PC-3 (cell line): ENCODE measurements at regions not wholly inside any gene's neighbourhood (a gene's known extent, or its start where the extent isn't known, plus 50 kb on each side); places are given as distances from the start of the nearest gene placed in this dataset.

Source experiments
- CTCF ChIP-seq: fragments of 300-600 bp; sonication (generic); conservative IDR thresholded peaks from 2 replicates; pipeline ENCODE4 v1.5.1; 2017; ENCODE audit warnings: antibody characterized with exemption, low read depth, mild to moderate bottlenecking, low read length
- EZH2phosphoT487 ChIP-seq: fragments of 300-600 bp; sonication (generic); IDR thresholded peaks from 2 replicates; pipeline ENCODE4 v1.6.1; 2018; ENCODE audit warnings: mild to moderate bottlenecking, antibody characterized with exemption, low read length, borderline replicate concordance

- TF ChIP-seq CTCF (no peak), EZH2phosphoT487 (no peak)
These were observed 167.6 kb downstream of the CXCL12 start for GRCh38 chr10:44217274-44217820.
